Spinal cord (tissue), 9 donors: ENCODE measurements at regions not wholly inside any gene's neighbourhood (a gene's known extent, or its start where the extent isn't known, plus 50 kb on each side); places are given as distances from the start of the nearest gene placed in this dataset.

Source experiments
- DNase-seq, 6 donors: peaks; one replicate each; pipeline versions ENCODE4 v3.0.0 to v3.0.0-alpha.2; 2013 to 2015; ENCODE audit warnings: low spot score in 6 of 6, low read depth in 4 of 6
- H3K27ac ChIP-seq: one replicate; pipeline ENCODE4 v1.5.1; 2013; ENCODE audit warnings: low read depth, low read length, control low read depth
- H3K27me3 ChIP-seq: one replicate; pipeline ENCODE4 v1.6.1; 2013; ENCODE audit warnings: low read length; ENCODE audit not compliant: control insufficient read depth, insufficient read depth
- H3K36me3 ChIP-seq: one replicate; pipeline ENCODE4 v1.6.1; 2013; ENCODE audit warnings: low read length; ENCODE audit not compliant: control insufficient read depth, insufficient read depth
- H3K4me1 ChIP-seq: one replicate; pipeline ENCODE4 v1.6.1; 2013; ENCODE audit warnings: low read length; ENCODE audit not compliant: control insufficient read depth, insufficient read depth
- H3K4me3 ChIP-seq: one replicate; pipeline ENCODE4 v1.5.1; 2013; ENCODE audit warnings: low read depth, low read length, control low read depth
- H3K9me3 ChIP-seq: one replicate; pipeline ENCODE4 v1.6.1; 2013; ENCODE audit warnings: low read length; ENCODE audit not compliant: control insufficient read depth, insufficient read depth
- WGBS: methylation state at CpG from one replicate; pipeline ENCODE4 v1.1.5; 2013; ENCODE audit warnings: missing lambda C conversion rate; ENCODE audit not compliant: insufficient coverage; 5-methylcytosine and 5-hydroxymethylcytosine counted together
- donor health status: healthy.

- WGBS: 86% methylated on average over 2 of the region's 2 CpGs
- H3K9me3 ChIP-seq: no peaks in the 10 kb centered on the region
- DNase-seq: no peak
- H3K4me1 ChIP-seq: no peaks in the 10 kb centered on the region
- no peak overlapping the region for H3K4me3 ChIP-seq
- H3K27ac ChIP-seq: no peak overlapping the region
- H3K27me3 ChIP-seq: no peaks in the 10 kb centered on the region
- no peaks in the 10 kb centered on the region for H3K36me3 ChIP-seq
Observed at GRCh38 chr5:164091836-164092235, 586.4 kb downstream of the MAT2B start.

GRCh38 chr5:164094291-164094690 is 588.9 kb downstream of the MAT2B start:
- H3K4me1 ChIP-seq: no peaks in the 10 kb centered on the region
- no peak overlapping the region for H3K27ac ChIP-seq
- no peaks in the 10 kb centered on the region for H3K9me3 ChIP-seq
- no peaks in the 10 kb centered on the region for H3K27me3 ChIP-seq
- WGBS: no CpG with 5 or more reads among the region's 3 CpGs
- no peaks in the 10 kb centered on the region for H3K36me3 ChIP-seq
- H3K4me3 ChIP-seq: no peak overlapping the region
- peak in 1 of 6 donors; percentile 64 for DNase-seq

GRCh38 chr5:164097749-164098148 is 592.3 kb downstream of the MAT2B start:
- no peaks in the 10 kb centered on the region for H3K27me3 ChIP-seq
- H3K36me3 ChIP-seq: no peaks in the 10 kb centered on the region
- DNase-seq: no peak
- no peaks in the 10 kb centered on the region for H3K4me1 ChIP-seq
- no CpG with 5 or more reads among the region's 4 CpGs for WGBS
- H3K27ac ChIP-seq: no peak overlapping the region
- H3K9me3 ChIP-seq: no peaks in the 10 kb centered on the region
- H3K4me3 ChIP-seq: no peak overlapping the region

GRCh38 chr5:164098531-164098930 is 593.1 kb downstream of the MAT2B start:
- Histone ChIP-seq H3K4me3 (no peak overlapping the region), H3K9me3 (no peaks in the 10 kb centered on the region), H3K4me1 (no peaks in the 10 kb centered on the region), H3K27me3 (no peaks in the 10 kb centered on the region), H3K27ac (no peak overlapping the region), H3K36me3 (no peaks in the 10 kb centered on the region)
- no peak for DNase-seq
- no CpG with 5 or more reads among the region's 1 CpG for WGBS

- H3K9me3 ChIP-seq: no peaks in the 10 kb centered on the region
- no peak overlapping the region for H3K4me3 ChIP-seq
- no peaks in the 10 kb centered on the region for H3K27me3 ChIP-seq
- 86% methylated on average over 6 of the region's 6 CpGs for WGBS
- H3K4me1 ChIP-seq: no peaks in the 10 kb centered on the region
- DNase-seq: no peak
- no peaks in the 10 kb centered on the region for H3K36me3 ChIP-seq
- no peak overlapping the region for H3K27ac ChIP-seq
Observed at GRCh38 chr5:164098979-164099378, 593.6 kb downstream of the MAT2B start.

- H3K27me3 ChIP-seq: no peaks in the 10 kb centered on the region
- no peaks in the 10 kb centered on the region for H3K4me1 ChIP-seq
- no CpG with 5 or more reads among the region's 2 CpGs for whole genome bisulfite sequencing
- DNase-seq: no peak
- H3K27ac ChIP-seq: no peak overlapping the region
- no peaks in the 10 kb centered on the region for H3K9me3 ChIP-seq
- no peaks in the 10 kb centered on the region for H3K36me3 ChIP-seq
- H3K4me3 ChIP-seq: no peak overlapping the region
Observed at GRCh38 chr5:164115420-164115819, 610.0 kb downstream of the MAT2B start.

GRCh38 chr5:164119806-164120447 is 614.5 kb downstream of the MAT2B start:
- no peaks in the 10 kb centered on the region for H3K4me1 ChIP-seq
- 80% methylated on average over 1 of the region's 7 CpGs for WGBS
- no peak overlapping the region for H3K27ac ChIP-seq
- DNase-seq: no peak
- H3K9me3 ChIP-seq: no peaks in the 10 kb centered on the region
- H3K36me3 ChIP-seq: no peaks in the 10 kb centered on the region
- no peak overlapping the region for H3K4me3 ChIP-seq
- no peaks in the 10 kb centered on the region for H3K27me3 ChIP-seq

- no peaks in the 10 kb centered on the region for H3K9me3 ChIP-seq
- no peaks in the 10 kb centered on the region for H3K36me3 ChIP-seq
- H3K4me3 ChIP-seq: no peak overlapping the region
- WGBS: 85% methylated on average over 2 of the region's 2 CpGs
- no peaks in the 10 kb centered on the region for H3K27me3 ChIP-seq
- no peak for DNase-seq
- no peak overlapping the region for H3K27ac ChIP-seq
- no peaks in the 10 kb centered on the region for H3K4me1 ChIP-seq
Observed at GRCh38 chr5:164127527-164127926, 622.1 kb downstream of the MAT2B start.

- Histone ChIP-seq H3K9me3 (no peaks in the 10 kb centered on the region), H3K27ac (no peak overlapping the region), H3K4me1 (no peaks in the 10 kb centered on the region), H3K27me3 (no peaks in the 10 kb centered on the region), H3K36me3 (no peaks in the 10 kb centered on the region), H3K4me3 (no peak overlapping the region)
- WGBS: 100% methylated on average over 1 of the region's 2 CpGs
- DNase-seq: no peak
Observed at GRCh38 chr5:164132358-164132757, 626.9 kb downstream of the MAT2B start.

GRCh38 chr5:164137095-164137494 is 631.7 kb downstream of the MAT2B start:
- Histone ChIP-seq H3K27me3 (no peaks in the 10 kb centered on the region), H3K36me3 (no peaks in the 10 kb centered on the region), H3K9me3 (no peaks in the 10 kb centered on the region), H3K4me1 (no peaks in the 10 kb centered on the region), H3K27ac (no peak overlapping the region), H3K4me3 (no peak overlapping the region)
- DNase-seq: no peak
- 100% methylated on average over 5 of the region's 8 CpGs for WGBS
